ENCODE measurements at regions not wholly inside any gene's neighbourhood (a gene's known extent, or its start where the extent isn't known, plus 50 kb on each side); places are given as distances from the start of the nearest gene placed in this dataset.

GRCh38 chr13:89468081-89468480, 1796.9 kb downstream of the SLITRK5 start:
- ChIA-PET POLR2A (no interaction called here), CTCF (no interaction called here)
- Histone ChIP-seq H3K27me3 (replicated peaks in 2 of 5; ENCODE audit: control insufficient read depth in 4 of 5, insufficient read depth in 5 of 5, low read length in 4 of 5) (no peaks in the 10 kb centered on the region), H3K4me1 (ENCODE audit: control extremely low read depth in 1 of 4, control insufficient read depth in 4 of 4, insufficient read depth in 4 of 4, low read length in 3 of 4) (no peaks in the 10 kb centered on the region), H3K9me3 (ENCODE audit: control extremely low read depth in 1 of 5, control insufficient read depth in 4 of 5, insufficient read depth in 2 of 5, low read depth in 1 of 5, low read length in 4 of 5) (no peaks in the 10 kb centered on the region), H3K4me3 (ENCODE audit: control insufficient read depth in 1 of 7, extremely low read depth in 1 of 7, insufficient read depth in 4 of 7, low read depth in 2 of 7, low read length in 6 of 7) (no peak overlapping the region), H3K36me3 (ENCODE audit: control insufficient read depth in 4 of 4, insufficient read depth in 4 of 4, low read length in 3 of 4) (no peaks in the 10 kb centered on the region), H3K27ac (ENCODE audit: insufficient read depth in 1 of 2, low read depth in 1 of 2, low read length in 2 of 2, poor library complexity in 1 of 2, severe bottlenecking in 2 of 2) (no peak overlapping the region)
- no CpG with 5 or more reads among the region's 2 CpGs for WGBS (ENCODE audit: insufficient coverage)
- no peak for DNase-seq

DNA sequence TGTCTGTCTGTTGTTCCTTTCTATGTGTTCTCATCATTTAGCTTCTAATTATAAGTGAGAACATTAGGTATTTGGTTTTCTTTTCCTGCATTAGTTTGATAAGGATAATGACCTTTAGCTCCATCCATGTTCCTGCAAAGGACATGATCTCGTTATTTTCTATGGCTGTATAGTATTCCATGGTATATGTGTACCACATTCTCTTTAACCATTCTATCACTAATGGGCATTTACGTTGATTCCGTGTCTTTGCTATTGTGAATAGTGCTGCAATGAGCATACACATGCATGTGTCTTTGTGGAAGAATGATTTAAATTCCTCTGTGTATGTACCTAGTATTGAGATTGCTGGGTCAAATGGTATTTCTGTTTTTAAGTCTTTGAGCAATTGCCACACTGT, 1799.7 kb downstream of the SLITRK5 start:
- Histone ChIP-seq H3K9me3 (ENCODE audit: control extremely low read depth in 1 of 5, control insufficient read depth in 4 of 5, insufficient read depth in 2 of 5, low read depth in 1 of 5, low read length in 4 of 5) (peaks cover 0 to 6% (median 1%) of the 10 kb centered on the region in 5 experiments), H3K27me3 (replicated peaks in 2 of 5; ENCODE audit: control insufficient read depth in 4 of 5, insufficient read depth in 5 of 5, low read length in 4 of 5) (no peaks in the 10 kb centered on the region), H3K4me3 (ENCODE audit: control insufficient read depth in 1 of 7, extremely low read depth in 1 of 7, insufficient read depth in 4 of 7, low read depth in 2 of 7, low read length in 6 of 7) (no peak overlapping the region), H3K27ac (ENCODE audit: insufficient read depth in 1 of 2, low read depth in 1 of 2, low read length in 2 of 2, poor library complexity in 1 of 2, severe bottlenecking in 2 of 2) (no peak overlapping the region), H3K4me1 (ENCODE audit: control extremely low read depth in 1 of 4, control insufficient read depth in 4 of 4, insufficient read depth in 4 of 4, low read length in 3 of 4) (no peaks in the 10 kb centered on the region), H3K36me3 (ENCODE audit: control insufficient read depth in 4 of 4, insufficient read depth in 4 of 4, low read length in 3 of 4) (no peaks in the 10 kb centered on the region)
- WGBS (ENCODE audit: insufficient coverage): 100% methylated on average over 1 of the region's 3 CpGs
- ChIA-PET POLR2A (no interaction called here), CTCF (interaction anchor here (1.1 kb wide), 1 partner anchor 13 kb away, joined by 3 read pairs; no protein-coding TSS in a partner anchor)
- no peak for DNase-seq

GRCh38 chr13:89474432-89474831, 1803.3 kb downstream of the SLITRK5 start:
- Histone ChIP-seq H3K9me3 (ENCODE audit: control extremely low read depth in 1 of 5, control insufficient read depth in 4 of 5, insufficient read depth in 2 of 5, low read depth in 1 of 5, low read length in 4 of 5) (peaks cover 0 to 13% (median 1%) of the 10 kb centered on the region in 5 experiments), H3K4me1 (ENCODE audit: control extremely low read depth in 1 of 4, control insufficient read depth in 4 of 4, insufficient read depth in 4 of 4, low read length in 3 of 4) (no peaks in the 10 kb centered on the region), H3K27me3 (replicated peaks in 2 of 5; ENCODE audit: control insufficient read depth in 4 of 5, insufficient read depth in 5 of 5, low read length in 4 of 5) (no peaks in the 10 kb centered on the region), H3K4me3 (ENCODE audit: control insufficient read depth in 1 of 7, extremely low read depth in 1 of 7, insufficient read depth in 4 of 7, low read depth in 2 of 7, low read length in 6 of 7) (no peak overlapping the region), H3K27ac (ENCODE audit: insufficient read depth in 1 of 2, low read depth in 1 of 2, low read length in 2 of 2, poor library complexity in 1 of 2, severe bottlenecking in 2 of 2) (no peak overlapping the region), H3K36me3 (ENCODE audit: control insufficient read depth in 4 of 4, insufficient read depth in 4 of 4, low read length in 3 of 4) (no peaks in the 10 kb centered on the region)
- ChIA-PET POLR2A (interaction anchor here (0.5 kb wide), 1 partner anchor 171 kb away, joined by 4 read pairs; no protein-coding TSS in a partner anchor), CTCF (no interaction called here)
- DNase-seq: no peak

- no peak for DNase-seq
- H3K4me3 ChIP-seq (ENCODE audit: control insufficient read depth in 1 of 7, extremely low read depth in 1 of 7, insufficient read depth in 4 of 7, low read depth in 2 of 7, low read length in 6 of 7): no peak overlapping the region
- WGBS (ENCODE audit: insufficient coverage): no CpG with 5 or more reads among the region's 1 CpG
- ChIA-PET POLR2A (no interaction called here), CTCF (no interaction called here)
- no peaks in the 10 kb centered on the region for H3K4me1 ChIP-seq (ENCODE audit: control extremely low read depth in 1 of 4, control insufficient read depth in 4 of 4, insufficient read depth in 4 of 4, low read length in 3 of 4)
- no peaks in the 10 kb centered on the region for H3K36me3 ChIP-seq (ENCODE audit: control insufficient read depth in 4 of 4, insufficient read depth in 4 of 4, low read length in 3 of 4)
- H3K27ac ChIP-seq (ENCODE audit: insufficient read depth in 1 of 2, low read depth in 1 of 2, low read length in 2 of 2, poor library complexity in 1 of 2, severe bottlenecking in 2 of 2): no peak overlapping the region
- no peaks in the 10 kb centered on the region for H3K27me3 ChIP-seq (replicated peaks in 2 of 5; ENCODE audit: control insufficient read depth in 4 of 5, insufficient read depth in 5 of 5, low read length in 4 of 5)
- H3K9me3 ChIP-seq (ENCODE audit: control extremely low read depth in 1 of 5, control insufficient read depth in 4 of 5, insufficient read depth in 2 of 5, low read depth in 1 of 5, low read length in 4 of 5): no peaks in the 10 kb centered on the region
Measured at GRCh38 chr13:89486065-89486464, 1814.9 kb downstream of the SLITRK5 start.

DNA sequence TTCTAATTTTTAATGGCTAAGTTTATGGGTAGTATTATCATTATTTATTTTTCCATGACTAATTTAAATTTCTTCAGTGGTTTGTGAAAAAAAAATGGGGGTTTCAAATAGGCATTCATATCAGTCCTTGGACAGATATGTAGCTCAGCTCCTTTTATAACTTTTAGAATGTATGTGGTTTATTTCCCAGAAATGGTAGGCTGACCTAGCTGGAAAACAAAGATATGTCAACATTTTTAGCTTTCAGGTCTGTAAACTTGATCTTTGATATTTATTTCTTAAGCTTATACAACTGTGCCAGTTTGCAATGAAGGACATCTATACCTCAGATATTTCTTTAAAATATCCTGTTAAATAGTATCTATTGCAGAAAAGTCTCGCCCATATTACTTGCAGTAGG, 1815.5 kb downstream of the SLITRK5 start:
- no CpG with 5 or more reads among the region's 1 CpG for whole genome bisulfite sequencing (ENCODE audit: insufficient coverage)
- H3K4me1 ChIP-seq (ENCODE audit: control extremely low read depth in 1 of 4, control insufficient read depth in 4 of 4, insufficient read depth in 4 of 4, low read length in 3 of 4): no peaks in the 10 kb centered on the region
- ChIA-PET POLR2A (no interaction called here), CTCF (no interaction called here)
- DNase-seq: no peak
- H3K27me3 ChIP-seq (replicated peaks in 2 of 5; ENCODE audit: control insufficient read depth in 4 of 5, insufficient read depth in 5 of 5, low read length in 4 of 5): no peaks in the 10 kb centered on the region
- H3K27ac ChIP-seq (ENCODE audit: insufficient read depth in 1 of 2, low read depth in 1 of 2, low read length in 2 of 2, poor library complexity in 1 of 2, severe bottlenecking in 2 of 2): no peak overlapping the region
- H3K9me3 ChIP-seq (ENCODE audit: control extremely low read depth in 1 of 5, control insufficient read depth in 4 of 5, insufficient read depth in 2 of 5, low read depth in 1 of 5, low read length in 4 of 5): no peaks in the 10 kb centered on the region
- no peaks in the 10 kb centered on the region for H3K36me3 ChIP-seq (ENCODE audit: control insufficient read depth in 4 of 4, insufficient read depth in 4 of 4, low read length in 3 of 4)
- H3K4me3 ChIP-seq (ENCODE audit: control insufficient read depth in 1 of 7, extremely low read depth in 1 of 7, insufficient read depth in 4 of 7, low read depth in 2 of 7, low read length in 6 of 7): no peak overlapping the region

- Histone ChIP-seq H3K4me3 (ENCODE audit: control insufficient read depth in 1 of 7, extremely low read depth in 1 of 7, insufficient read depth in 4 of 7, low read depth in 2 of 7, low read length in 6 of 7) (no peak overlapping the region), H3K9me3 (ENCODE audit: control extremely low read depth in 1 of 5, control insufficient read depth in 4 of 5, insufficient read depth in 2 of 5, low read depth in 1 of 5, low read length in 4 of 5) (no peaks in the 10 kb centered on the region), H3K4me1 (ENCODE audit: control extremely low read depth in 1 of 4, control insufficient read depth in 4 of 4, insufficient read depth in 4 of 4, low read length in 3 of 4) (no peaks in the 10 kb centered on the region), H3K27ac (ENCODE audit: insufficient read depth in 1 of 2, low read depth in 1 of 2, low read length in 2 of 2, poor library complexity in 1 of 2, severe bottlenecking in 2 of 2) (no peak overlapping the region), H3K36me3 (ENCODE audit: control insufficient read depth in 4 of 4, insufficient read depth in 4 of 4, low read length in 3 of 4) (no peaks in the 10 kb centered on the region), H3K27me3 (replicated peaks in 2 of 5; ENCODE audit: control insufficient read depth in 4 of 5, insufficient read depth in 5 of 5, low read length in 4 of 5) (no peaks in the 10 kb centered on the region)
- WGBS (ENCODE audit: insufficient coverage): no CpG with 5 or more reads among the region's 1 CpG
- POLR2A ChIA-PET: no interaction called here
- DNase-seq: no peak
- CTCF ChIA-PET: no interaction called here
Measured at GRCh38 chr13:89490661-89491060, 1819.5 kb downstream of the SLITRK5 start.

GRCh38 chr13:89496478-89496877, 1825.3 kb downstream of the SLITRK5 start:
- H3K27me3 ChIP-seq (replicated peaks in 2 of 5; ENCODE audit: control insufficient read depth in 4 of 5, insufficient read depth in 5 of 5, low read length in 4 of 5): no peaks in the 10 kb centered on the region
- ChIA-PET POLR2A (no interaction called here), CTCF (no interaction called here)
- no peaks in the 10 kb centered on the region for H3K4me1 ChIP-seq (ENCODE audit: control extremely low read depth in 1 of 4, control insufficient read depth in 4 of 4, insufficient read depth in 4 of 4, low read length in 3 of 4)
- H3K27ac ChIP-seq (ENCODE audit: insufficient read depth in 1 of 2, low read depth in 1 of 2, low read length in 2 of 2, poor library complexity in 1 of 2, severe bottlenecking in 2 of 2): no peak overlapping the region
- no peaks in the 10 kb centered on the region for H3K9me3 ChIP-seq (ENCODE audit: control extremely low read depth in 1 of 5, control insufficient read depth in 4 of 5, insufficient read depth in 2 of 5, low read depth in 1 of 5, low read length in 4 of 5)
- 100% methylated on average over 1 of the region's 2 CpGs for WGBS (ENCODE audit: insufficient coverage)
- no peak for DNase-seq
- H3K36me3 ChIP-seq (ENCODE audit: control insufficient read depth in 4 of 4, insufficient read depth in 4 of 4, low read length in 3 of 4): no peaks in the 10 kb centered on the region
- no peak overlapping the region for H3K4me3 ChIP-seq (ENCODE audit: control insufficient read depth in 1 of 7, extremely low read depth in 1 of 7, insufficient read depth in 4 of 7, low read depth in 2 of 7, low read length in 6 of 7)
